ENCODE measurements at regions not wholly inside any gene's neighbourhood (a gene's known extent, or its start where the extent isn't known, plus 50 kb on each side); places are given as distances from the start of the nearest gene placed in this dataset.

DNA sequence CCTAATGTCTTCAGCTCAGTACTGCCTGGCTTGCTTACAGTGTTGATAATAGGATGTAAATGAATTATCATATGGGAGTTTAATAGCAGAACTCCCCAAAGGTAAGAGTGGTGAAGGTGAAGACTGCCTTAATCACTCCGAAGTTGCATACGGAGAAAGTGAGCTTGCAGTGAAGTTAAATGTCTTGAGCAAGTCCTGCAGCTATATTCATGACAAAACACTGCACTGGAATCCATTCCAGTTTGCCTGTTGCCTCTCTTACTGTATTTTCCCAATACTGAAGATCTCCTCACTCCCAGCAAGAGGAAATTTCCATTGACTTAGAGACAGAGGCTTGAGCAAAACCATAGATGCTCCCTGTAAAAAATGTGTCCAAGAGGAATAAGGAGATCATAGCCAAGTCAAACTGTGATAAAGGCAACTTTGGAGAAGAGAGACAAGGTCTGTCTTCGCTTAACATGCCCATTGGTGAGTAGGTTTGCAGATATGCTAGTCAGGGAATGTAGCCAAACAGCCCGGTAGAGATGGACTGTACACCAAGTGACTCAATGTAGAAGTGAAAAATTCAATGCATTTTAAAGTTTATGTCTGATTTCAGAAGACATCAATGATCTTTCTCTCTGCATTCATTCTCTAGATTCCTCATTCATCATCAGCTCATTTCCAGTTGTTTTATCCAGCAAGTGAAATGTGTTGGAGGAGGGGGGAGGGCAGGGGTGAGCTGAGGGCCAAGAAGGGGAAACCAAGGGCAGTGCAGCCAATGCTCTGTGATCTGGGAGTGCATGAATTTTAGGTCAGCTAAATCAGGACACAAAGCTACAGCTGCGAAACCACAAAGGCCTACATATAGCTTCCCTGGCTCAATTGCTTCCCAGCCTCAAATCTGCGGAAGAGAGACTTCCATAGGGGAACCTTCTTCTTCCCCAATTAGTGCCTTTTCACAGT lies 667.1 kb upstream of the NR2F2 start:
- TF ChIP-seq, protein P1, sequence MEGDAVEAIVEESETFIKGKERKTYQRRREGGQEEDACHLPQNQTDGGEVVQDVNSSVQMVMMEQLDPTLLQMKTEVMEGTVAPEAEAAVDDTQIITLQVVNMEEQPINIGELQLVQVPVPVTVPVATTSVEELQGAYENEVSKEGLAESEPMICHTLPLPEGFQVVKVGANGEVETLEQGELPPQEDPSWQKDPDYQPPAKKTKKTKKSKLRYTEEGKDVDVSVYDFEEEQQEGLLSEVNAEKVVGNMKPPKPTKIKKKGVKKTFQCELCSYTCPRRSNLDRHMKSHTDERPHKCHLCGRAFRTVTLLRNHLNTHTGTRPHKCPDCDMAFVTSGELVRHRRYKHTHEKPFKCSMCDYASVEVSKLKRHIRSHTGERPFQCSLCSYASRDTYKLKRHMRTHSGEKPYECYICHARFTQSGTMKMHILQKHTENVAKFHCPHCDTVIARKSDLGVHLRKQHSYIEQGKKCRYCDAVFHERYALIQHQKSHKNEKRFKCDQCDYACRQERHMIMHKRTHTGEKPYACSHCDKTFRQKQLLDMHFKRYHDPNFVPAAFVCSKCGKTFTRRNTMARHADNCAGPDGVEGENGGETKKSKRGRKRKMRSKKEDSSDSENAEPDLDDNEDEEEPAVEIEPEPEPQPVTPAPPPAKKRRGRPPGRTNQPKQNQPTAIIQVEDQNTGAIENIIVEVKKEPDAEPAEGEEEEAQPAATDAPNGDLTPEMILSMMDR (IDR thresholded peaks at IDR 0.05): no peak
- TF ChIP-seq OVOL2 (CRISPR knock-in tag; IDR thresholded peaks at IDR 0.05; ENCODE audit: borderline replicate concordance) (no peak), NR1H2 (CRISPR knock-in tag; IDR thresholded peaks at IDR 0.05) (no peak), SMAD4 (CRISPR knock-in tag; IDR thresholded peaks at IDR 0.05) (no peak), TCF7 (CRISPR knock-in tag; IDR thresholded peaks at IDR 0.05; ENCODE audit: low read depth) (no peak), JAZF1 (CRISPR knock-in tag; IDR thresholded peaks at IDR 0.05) (no peak), TEAD4 (CRISPR knock-in tag; IDR thresholded peaks at IDR 0.05) (no peak), CREM (CRISPR knock-in tag; IDR thresholded peaks at IDR 0.05) (no peak), ZNF138 (CRISPR knock-in tag; conservative IDR thresholded peaks at IDR 0.05) (no peak), TP53 (CRISPR knock-in tag; IDR thresholded peaks at IDR 0.05) (no peak)
- TF ChIP-seq, protein P2, sequence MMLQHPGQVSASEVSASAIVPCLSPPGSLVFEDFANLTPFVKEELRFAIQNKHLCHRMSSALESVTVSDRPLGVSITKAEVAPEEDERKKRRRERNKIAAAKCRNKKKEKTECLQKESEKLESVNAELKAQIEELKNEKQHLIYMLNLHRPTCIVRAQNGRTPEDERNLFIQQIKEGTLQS (CRISPR knock-in tag; conservative IDR thresholded peaks at IDR 0.05): no peak
- TF ChIP-seq, protein P3, sequence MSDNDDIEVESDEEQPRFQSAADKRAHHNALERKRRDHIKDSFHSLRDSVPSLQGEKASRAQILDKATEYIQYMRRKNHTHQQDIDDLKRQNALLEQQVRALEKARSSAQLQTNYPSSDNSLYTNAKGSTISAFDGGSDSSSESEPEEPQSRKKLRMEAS (CRISPR knock-in tag; IDR thresholded peaks at IDR 0.05): no peak
- TF ChIP-seq, protein P4, sequence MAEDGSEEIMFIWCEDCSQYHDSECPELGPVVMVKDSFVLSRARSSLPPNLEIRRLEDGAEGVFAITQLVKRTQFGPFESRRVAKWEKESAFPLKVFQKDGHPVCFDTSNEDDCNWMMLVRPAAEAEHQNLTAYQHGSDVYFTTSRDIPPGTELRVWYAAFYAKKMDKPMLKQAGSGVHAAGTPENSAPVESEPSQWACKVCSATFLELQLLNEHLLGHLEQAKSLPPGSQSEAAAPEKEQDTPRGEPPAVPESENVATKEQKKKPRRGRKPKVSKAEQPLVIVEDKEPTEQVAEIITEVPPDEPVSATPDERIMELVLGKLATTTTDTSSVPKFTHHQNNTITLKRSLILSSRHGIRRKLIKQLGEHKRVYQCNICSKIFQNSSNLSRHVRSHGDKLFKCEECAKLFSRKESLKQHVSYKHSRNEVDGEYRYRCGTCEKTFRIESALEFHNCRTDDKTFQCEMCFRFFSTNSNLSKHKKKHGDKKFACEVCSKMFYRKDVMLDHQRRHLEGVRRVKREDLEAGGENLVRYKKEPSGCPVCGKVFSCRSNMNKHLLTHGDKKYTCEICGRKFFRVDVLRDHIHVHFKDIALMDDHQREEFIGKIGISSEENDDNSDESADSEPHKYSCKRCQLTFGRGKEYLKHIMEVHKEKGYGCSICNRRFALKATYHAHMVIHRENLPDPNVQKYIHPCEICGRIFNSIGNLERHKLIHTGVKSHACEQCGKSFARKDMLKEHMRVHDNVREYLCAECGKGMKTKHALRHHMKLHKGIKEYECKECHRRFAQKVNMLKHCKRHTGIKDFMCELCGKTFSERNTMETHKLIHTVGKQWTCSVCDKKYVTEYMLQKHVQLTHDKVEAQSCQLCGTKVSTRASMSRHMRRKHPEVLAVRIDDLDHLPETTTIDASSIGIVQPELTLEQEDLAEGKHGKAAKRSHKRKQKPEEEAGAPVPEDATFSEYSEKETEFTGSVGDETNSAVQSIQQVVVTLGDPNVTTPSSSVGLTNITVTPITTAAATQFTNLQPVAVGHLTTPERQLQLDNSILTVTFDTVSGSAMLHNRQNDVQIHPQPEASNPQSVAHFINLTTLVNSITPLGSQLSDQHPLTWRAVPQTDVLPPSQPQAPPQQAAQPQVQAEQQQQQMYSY (CRISPR knock-in tag; IDR thresholded peaks at IDR 0.05): no peak
- TF ChIP-seq, protein P5, sequence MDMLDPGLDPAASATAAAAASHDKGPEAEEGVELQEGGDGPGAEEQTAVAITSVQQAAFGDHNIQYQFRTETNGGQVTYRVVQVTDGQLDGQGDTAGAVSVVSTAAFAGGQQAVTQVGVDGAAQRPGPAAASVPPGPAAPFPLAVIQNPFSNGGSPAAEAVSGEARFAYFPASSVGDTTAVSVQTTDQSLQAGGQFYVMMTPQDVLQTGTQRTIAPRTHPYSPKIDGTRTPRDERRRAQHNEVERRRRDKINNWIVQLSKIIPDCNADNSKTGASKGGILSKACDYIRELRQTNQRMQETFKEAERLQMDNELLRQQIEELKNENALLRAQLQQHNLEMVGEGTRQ (CRISPR knock-in tag; IDR thresholded peaks at IDR 0.05): no peak
